GM23248 (cell line): ENCODE measurements at regions not wholly inside any gene's neighbourhood (a gene's known extent, or its start where the extent isn't known, plus 50 kb on each side); places are given as distances from the start of the nearest gene placed in this dataset.

Experiments
- DNase-seq: peaks from one replicate; pipeline ENCODE4 v3.0.0-alpha.2; 2015
- H2AFZ ChIP-seq: fragments of 200-600 bp; sonication (generic); 2 replicates; pipeline ENCODE4 v1.6.1; 2016; ENCODE audit warnings: antibody characterized with exemption
- H3F3A ChIP-seq: fragments of 200-600 bp; sonication (generic); 2 replicates; pipeline ENCODE4 v1.6.1; 2016; ENCODE audit warnings: mild to moderate bottlenecking, antibody characterized with exemption, mixed run types; ENCODE audit not compliant: insufficient read depth
- H3K27ac ChIP-seq: fragments of 200-600 bp; sonication (generic); 2 replicates; pipeline ENCODE4 v1.5.1; 2016; ENCODE audit warnings: mild to moderate bottlenecking
- H3K27me3 ChIP-seq: fragments of 200-600 bp; sonication (generic); replicated peaks from 2 replicates; pipeline ENCODE4 v1.6.1; 2016; ENCODE audit warnings: mild to moderate bottlenecking; ENCODE audit not compliant: insufficient read depth
- H3K36me3 ChIP-seq: fragments of 200-600 bp; sonication (generic); 2 replicates; pipeline ENCODE4 v1.6.1; 2016; ENCODE audit warnings: low read depth, mild to moderate bottlenecking
- H3K4me1 ChIP-seq: fragments of 200-600 bp; sonication (generic); 2 replicates; pipeline ENCODE4 v1.6.1; 2016; ENCODE audit warnings: mild to moderate bottlenecking; ENCODE audit not compliant: insufficient read depth
- H3K4me2 ChIP-seq: fragments of 200-600 bp; sonication (generic); one replicate; pipeline ENCODE4 v1.6.1; 2016; ENCODE audit warnings: mild to moderate bottlenecking; ENCODE audit not compliant: unreplicated experiment
- H3K4me3 ChIP-seq: fragments of 200-600 bp; sonication (generic); 2 replicates; pipeline ENCODE4 v1.5.1; 2016; ENCODE audit warnings: mild to moderate bottlenecking
- H3K79me2 ChIP-seq: fragments of 200-600 bp; sonication (generic); 2 replicates; pipeline ENCODE4 v1.6.1; 2016; ENCODE audit warnings: mild to moderate bottlenecking; ENCODE audit not compliant: insufficient read depth
- H3K9ac ChIP-seq: fragments of 200-600 bp; sonication (generic); 2 replicates; pipeline ENCODE4 v1.6.1; 2016; ENCODE audit warnings: mild to moderate bottlenecking
- H3K9me2 ChIP-seq: fragments of 200-600 bp; sonication (generic); 2 replicates; pipeline ENCODE4 v1.6.1; 2016; ENCODE audit warnings: mixed run types, mild to moderate bottlenecking, moderate library complexity; ENCODE audit not compliant: insufficient read depth
- H3K9me3 ChIP-seq: fragments of 200-600 bp; sonication (generic); one replicate; pipeline ENCODE4 v1.6.1; 2017; ENCODE audit warnings: low read depth
- H4K20me1 ChIP-seq: fragments of 200-600 bp; sonication (generic); 2 replicates; pipeline ENCODE4 v1.6.0; 2016; ENCODE audit not compliant: insufficient read depth
- EZH2 ChIP-seq: fragments of 200-600 bp; sonication (generic); IDR thresholded peaks from 2 replicates; pipeline ENCODE4 v1.6.1; 2018; ENCODE audit warnings: antibody characterized with exemption, mild to moderate bottlenecking; ENCODE audit not compliant: insufficient read depth, poor library complexity, severe bottlenecking
- EZH2phosphoT487 ChIP-seq: fragments of 200-600 bp; sonication (generic); IDR thresholded peaks from 2 replicates; pipeline ENCODE4 v1.6.1; 2018; ENCODE audit warnings: antibody characterized with exemption, moderate library complexity, mild to moderate bottlenecking, low read depth; ENCODE audit not compliant: insufficient read depth
- WGBS, 2 experiments: methylation state at CpG; one replicate each; pipeline ENCODE4 v1.1.6; 2015 to 2017; ENCODE audit warnings: low lambda C conversion rate in 2 of 2, low coverage in 1 of 2; ENCODE audit errors: missing lambda C conversion rate in 2 of 2; 5-methylcytosine and 5-hydroxymethylcytosine counted together
- in situ Hi-C: fragments of 300-500 bp; cut with MboI; formaldehyde crosslinking; loops from 2 replicates; pipeline ENCODE4 v1.15.0; 2020

GRCh38 chr2:200174433-200175216, 131.9 kb upstream of the SPATS2L start:
- in situ Hi-C loops: no loop called here
- Histone ChIP-seq H4K20me1 (no peaks in the 10 kb centered on the region), H2AFZ (no peak overlapping the region), H3K36me3 (no peaks in the 10 kb centered on the region), H3K4me2 (no peak overlapping the region), H3K27me3 (no peaks in the 10 kb centered on the region; the same call in 1 of the 2 replicates), H3K9ac (no peak overlapping the region), H3K4me1 (peaks cover 6% of the 10 kb centered on the region; the same call in 1 of the 2 replicates), H3K27ac (no peak overlapping the region), H3F3A (no peaks in the 10 kb centered on the region), H3K79me2 (no peaks in the 10 kb centered on the region), H3K9me3 (no peaks in the 10 kb centered on the region), H3K9me2 (no peaks in the 10 kb centered on the region), H3K4me3 (no peak overlapping the region)
- no peak for DNase-seq
- TF ChIP-seq EZH2 (no peak), EZH2phosphoT487 (no peak)
- WGBS, 2 experiments: 89 to 90% methylated on average over 32 to 47 of the region's 55 CpGs

- Histone ChIP-seq H3K27ac (no peak overlapping the region), H3K4me2 (no peak overlapping the region), H3K79me2 (no peaks in the 10 kb centered on the region), H4K20me1 (no peaks in the 10 kb centered on the region), H3F3A (no peaks in the 10 kb centered on the region), H3K36me3 (no peaks in the 10 kb centered on the region), H3K9me3 (no peaks in the 10 kb centered on the region), H3K27me3 (peaks cover 3% of the 10 kb centered on the region), H3K9ac (no peak overlapping the region), H3K4me3 (no peak overlapping the region), H2AFZ (no peak overlapping the region), H3K9me2 (no peaks in the 10 kb centered on the region), H3K4me1 (peaks cover 6% of the 10 kb centered on the region; the same call in 1 of the 2 replicates)
- TF ChIP-seq EZH2 (no peak), EZH2phosphoT487 (no peak)
- WGBS, 2 experiments: 10 to 12% methylated on average over 4 of the region's 4 CpGs
- peak; percentile 49 for DNase-seq
- in situ Hi-C loops: no loop called here
These were observed 128.3 kb upstream of the SPATS2L start for GRCh38 chr2:200177971-200178911.

- Histone ChIP-seq H4K20me1 (no peaks in the 10 kb centered on the region), H3K9me3 (no peaks in the 10 kb centered on the region), H3F3A (no peaks in the 10 kb centered on the region), H3K27me3 (peaks cover 5% of the 10 kb centered on the region), H3K4me2 (no peak overlapping the region), H3K9ac (no peak overlapping the region), H3K4me1 (peaks cover 6% of the 10 kb centered on the region; the same call in 1 of the 2 replicates), H3K79me2 (no peaks in the 10 kb centered on the region), H2AFZ (no peak overlapping the region), H3K36me3 (no peaks in the 10 kb centered on the region), H3K9me2 (no peaks in the 10 kb centered on the region), H3K4me3 (no peak overlapping the region), H3K27ac (no peak overlapping the region)
- TF ChIP-seq EZH2phosphoT487 (no peak), EZH2 (no peak)
- WGBS, 2 experiments: 40 to 41% methylated on average over 6 of the region's 6 CpGs
- DNase-seq: no peak
- in situ Hi-C loops: no loop called here
These were observed 127.3 kb upstream of the SPATS2L start for GRCh38 chr2:200179151-200179550.

GRCh38 chr2:200180943-200181342, 125.5 kb upstream of the SPATS2L start:
- in situ Hi-C loops: no loop called here

More at GRCh38 chr2:200180943-200181342, 125.5 kb upstream of the SPATS2L start:
- Histone ChIP-seq H3K79me2 (no peaks in the 10 kb centered on the region), H3K9me3 (no peaks in the 10 kb centered on the region), H4K20me1 (no peaks in the 10 kb centered on the region), H3K36me3 (no peaks in the 10 kb centered on the region), H3K4me3 (no peak overlapping the region), H3K27me3 (peaks cover 22% of the 10 kb centered on the region), H3K9me2 (no peaks in the 10 kb centered on the region), H3K4me1 (peaks cover 6% of the 10 kb centered on the region; the same call in 1 of the 2 replicates), H3K4me2 (no peak overlapping the region), H2AFZ (no peak overlapping the region), H3K9ac (no peak overlapping the region), H3K27ac (no peak overlapping the region), H3F3A (no peaks in the 10 kb centered on the region)
- 60 to 61% methylated on average over 3 of the region's 3 CpGs for WGBS, 2 experiments
- TF ChIP-seq EZH2 (no peak), EZH2phosphoT487 (no peak)
- DNase-seq: no peak
